Large intestine (tissue), 3 donors: ENCODE measurements at regions not wholly inside any gene's neighbourhood (a gene's known extent, or its start where the extent isn't known, plus 50 kb on each side); places are given as distances from the start of the nearest gene placed in this dataset.
"Not testable (repeated sequence)": the region's sequence is repeated elsewhere in the genome, so short reads cannot be mapped to it uniquely, and the experiment has no call there.

Source experiments
- DNase-seq, 2 donors: peaks; one replicate each; pipeline versions ENCODE4 v3.0.0 to v3.0.0-alpha.2; 2013
- H3K27ac ChIP-seq: one replicate; pipeline ENCODE4 v1.5.1; 2013; ENCODE audit warnings: low read length
- H3K27me3 ChIP-seq: 2 replicates; pipeline ENCODE4 v1.6.1; 2013; ENCODE audit warnings: low read length; ENCODE audit not compliant: control insufficient read depth, insufficient read depth
- H3K36me3 ChIP-seq: 2 replicates; pipeline ENCODE4 v1.6.1; 2013; ENCODE audit warnings: low read length; ENCODE audit not compliant: control insufficient read depth, insufficient read depth
- H3K4me1 ChIP-seq: one replicate; pipeline ENCODE4 v1.6.1; 2013; ENCODE audit warnings: low read length; ENCODE audit not compliant: control insufficient read depth, insufficient read depth
- H3K4me3 ChIP-seq: one replicate; pipeline ENCODE4 v1.5.1; 2013; ENCODE audit warnings: low read length
- H3K9me3 ChIP-seq: one replicate; pipeline ENCODE4 v1.6.1; 2013; ENCODE audit warnings: mild to moderate bottlenecking, low read depth, low read length, moderate library complexity; ENCODE audit not compliant: control insufficient read depth
- WGBS: methylation state at CpG from one replicate; pipeline ENCODE4 v1.1.5; 2013; ENCODE audit warnings: low lambda C conversion rate; ENCODE audit not compliant: insufficient coverage; 5-methylcytosine and 5-hydroxymethylcytosine counted together

DNA sequence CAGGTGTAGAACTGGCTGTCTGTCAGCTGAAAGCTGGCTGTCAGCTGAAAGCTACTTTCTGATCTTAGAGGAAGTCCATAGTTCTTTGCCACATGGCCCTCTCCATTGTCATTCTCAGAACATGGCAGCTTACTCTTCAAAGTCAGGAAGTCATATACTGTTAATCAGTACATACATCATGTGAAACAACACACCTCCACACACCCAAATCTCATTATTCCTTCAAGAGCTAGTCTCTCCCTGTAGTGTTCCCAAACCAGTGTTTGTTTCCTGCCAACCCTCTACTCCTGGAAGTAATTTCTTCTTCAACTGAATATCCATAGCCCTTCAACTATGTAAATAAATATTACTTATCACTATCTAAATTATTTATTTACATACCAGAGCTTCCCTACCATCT, 58.9 kb downstream of the OR5AK2 start:
- Histone ChIP-seq H3K4me3 (no peak overlapping the region), H3K27me3 (no peaks in the 10 kb centered on the region), H3K9me3 (no peaks in the 10 kb centered on the region), H3K4me1 (no peaks in the 10 kb centered on the region), H3K36me3 (no peaks in the 10 kb centered on the region), H3K27ac (no peak overlapping the region)
- DNase-seq, result peak in 1 of 2 donors; percentile 4

DNA sequence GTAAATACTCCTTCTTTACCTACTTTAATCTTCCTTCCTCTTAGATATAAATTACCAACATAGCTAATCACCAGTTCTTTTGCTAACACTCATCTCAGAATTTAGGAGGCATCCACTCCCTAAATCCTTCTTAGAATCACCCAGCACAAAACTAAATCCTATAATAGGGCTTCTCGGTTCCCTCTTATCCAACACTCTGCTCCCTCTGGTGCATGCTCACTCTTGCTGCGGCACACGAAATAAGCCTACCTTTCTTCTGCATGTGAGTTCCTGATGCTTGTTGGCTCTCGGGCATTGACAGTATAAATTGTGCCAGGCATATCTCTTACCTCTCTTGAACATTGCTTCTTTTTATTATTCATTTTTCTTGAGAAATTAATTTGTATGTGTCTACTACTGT, 61.0 kb downstream of the OR5AK2 start:
- no peaks in the 10 kb centered on the region for H3K27me3 ChIP-seq
- H3K36me3 ChIP-seq, result no peaks in the 10 kb centered on the region
- no peak overlapping the region for H3K4me3 ChIP-seq
- no peaks in the 10 kb centered on the region for H3K9me3 ChIP-seq
- H3K4me1 ChIP-seq, result no peaks in the 10 kb centered on the region
- no peak for DNase-seq
- no peak overlapping the region for H3K27ac ChIP-seq
- WGBS, result no CpG with 5 or more reads among the region's 4 CpGs

DNA sequence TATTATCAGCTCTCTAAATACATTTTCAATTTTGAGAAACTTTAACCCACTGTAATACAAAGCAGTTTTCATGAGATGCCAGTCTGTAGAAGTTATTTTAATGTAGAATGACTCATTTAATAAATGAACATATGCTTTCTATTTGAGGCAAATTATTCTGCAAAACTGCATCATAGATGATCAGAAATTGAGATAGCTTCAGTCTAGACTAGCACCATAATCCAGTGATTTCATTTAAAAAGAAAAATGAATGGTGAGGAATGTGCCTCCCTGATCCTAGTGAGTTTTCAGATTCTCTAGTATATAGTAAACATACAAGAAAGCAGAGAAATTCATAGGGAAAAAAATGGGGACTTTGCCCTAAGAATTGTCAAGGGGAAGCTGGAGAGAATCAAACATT, 66.1 kb downstream of the OR5AK2 start:
- Histone ChIP-seq H3K36me3 (no peaks in the 10 kb centered on the region), H3K4me3 (no peak overlapping the region), H3K9me3 (no peaks in the 10 kb centered on the region), H3K27me3 (no peaks in the 10 kb centered on the region), H3K4me1 (no peaks in the 10 kb centered on the region), H3K27ac (no peak overlapping the region)
- no peak for DNase-seq

DNA sequence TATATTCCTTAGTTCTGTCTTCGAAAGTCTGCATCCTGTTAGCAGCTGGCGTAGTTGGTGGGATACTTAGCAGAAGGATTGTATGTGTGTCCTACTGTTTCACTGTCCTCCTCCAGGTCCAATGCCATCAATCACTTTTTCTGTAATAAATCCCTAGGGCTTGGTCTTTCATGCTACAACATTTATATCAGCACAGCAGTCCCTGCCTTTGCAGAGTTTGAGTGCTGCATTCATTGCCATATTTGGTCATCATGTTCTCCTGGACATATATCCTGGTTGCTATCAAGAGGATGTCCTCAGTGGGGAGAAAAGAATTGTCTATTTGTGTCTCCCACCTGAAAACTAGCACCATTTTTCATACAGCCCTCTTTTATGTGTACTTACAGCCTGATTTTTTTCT, 67.0 kb downstream of the OR5AK2 start:
- no CpG with 5 or more reads among the region's 2 CpGs for WGBS
- no peak for DNase-seq

DNA sequence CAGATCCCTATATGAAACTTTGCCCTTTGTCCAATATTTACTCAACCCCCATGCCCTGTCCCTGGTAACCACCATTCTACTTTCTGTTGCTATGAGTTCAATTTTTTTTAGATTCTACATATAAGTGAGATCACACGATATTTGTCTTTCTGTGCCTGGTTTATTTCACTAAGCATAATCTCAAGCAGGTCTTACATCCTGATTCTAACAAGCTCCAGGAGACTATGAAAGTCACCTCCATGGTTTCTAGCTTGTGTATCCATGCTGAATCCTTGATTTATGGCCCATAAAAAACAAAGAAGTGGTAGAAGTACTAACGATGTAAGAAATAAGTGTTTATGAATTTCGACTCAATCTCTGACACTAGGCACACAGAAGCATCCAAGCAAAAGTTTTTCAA, 68.0 kb downstream of the OR5AK2 start:
- Histone ChIP-seq H3K27me3 (no peaks in the 10 kb centered on the region), H3K36me3 (no peaks in the 10 kb centered on the region), H3K4me3 (no peak overlapping the region), H3K27ac (no peak overlapping the region), H3K4me1 (no peaks in the 10 kb centered on the region), H3K9me3 (no peaks in the 10 kb centered on the region)
- no peak for DNase-seq
- WGBS, result no CpG with 5 or more reads among the region's 3 CpGs

More for the DNA sequence above, 67.0 kb downstream of the OR5AK2 start:
- no peak overlapping the region for H3K4me3 ChIP-seq
- no peaks in the 10 kb centered on the region for H3K36me3 ChIP-seq
- H3K27me3 ChIP-seq, result no peaks in the 10 kb centered on the region
- H3K9me3 ChIP-seq, result no peaks in the 10 kb centered on the region
- H3K4me1 ChIP-seq, result no peaks in the 10 kb centered on the region
- no peak overlapping the region for H3K27ac ChIP-seq

DNA sequence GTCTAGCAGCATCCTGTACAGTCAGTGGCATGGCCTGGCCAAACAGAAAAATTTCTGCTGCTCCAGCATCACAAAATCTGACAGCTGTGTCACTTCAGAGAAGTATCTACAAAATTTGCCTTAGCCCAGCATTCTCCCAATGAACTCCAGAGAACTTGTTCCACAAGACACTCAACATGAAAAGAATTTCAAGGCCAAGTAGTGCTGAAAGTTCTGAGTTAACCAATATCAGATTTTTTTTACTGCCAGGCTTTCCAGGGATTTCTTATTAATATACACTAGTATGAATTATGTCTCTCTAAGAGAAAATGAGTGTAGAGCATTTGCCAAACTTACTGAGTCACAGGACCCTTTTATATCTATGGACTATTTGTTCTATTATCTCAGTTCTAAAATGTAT, 68.8 kb downstream of the OR5AK2 start:
- no peaks in the 10 kb centered on the region for H3K36me3 ChIP-seq
- H3K4me1 ChIP-seq, result no peaks in the 10 kb centered on the region
- H3K9me3 ChIP-seq, result no peaks in the 10 kb centered on the region
- no peak overlapping the region for H3K27ac ChIP-seq
- no peak for DNase-seq
- no peaks in the 10 kb centered on the region for H3K27me3 ChIP-seq
- no peak overlapping the region for H3K4me3 ChIP-seq

DNA sequence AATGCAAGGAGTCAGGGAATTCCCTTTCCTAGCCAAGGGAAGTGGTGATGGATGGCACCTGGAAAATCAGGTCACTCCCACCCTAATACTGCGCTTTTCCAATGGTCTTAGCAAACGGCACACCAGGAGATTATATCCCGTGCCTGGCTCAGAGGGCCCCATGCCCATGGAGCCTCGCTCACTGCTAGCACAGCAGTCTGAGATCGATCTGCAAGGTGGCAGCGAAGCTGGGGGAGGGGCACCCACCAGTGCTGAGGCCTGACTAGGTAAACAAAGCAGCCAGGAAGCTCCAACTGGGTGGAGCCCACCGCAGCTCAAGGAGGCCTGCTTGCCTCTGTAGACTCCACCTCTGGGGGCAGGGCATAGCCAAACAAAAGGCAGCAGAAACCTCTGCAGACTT, 74.2 kb downstream of the OR5AK2 start:
- DNase-seq, H3K27me3 ChIP-seq, H3K27ac ChIP-seq, H3K4me3 ChIP-seq, H3K4me1 ChIP-seq, H3K9me3 ChIP-seq, H3K36me3 ChIP-seq: not testable (repeated sequence)
- WGBS, result no CpG with 5 or more reads among the region's 7 CpGs

DNA sequence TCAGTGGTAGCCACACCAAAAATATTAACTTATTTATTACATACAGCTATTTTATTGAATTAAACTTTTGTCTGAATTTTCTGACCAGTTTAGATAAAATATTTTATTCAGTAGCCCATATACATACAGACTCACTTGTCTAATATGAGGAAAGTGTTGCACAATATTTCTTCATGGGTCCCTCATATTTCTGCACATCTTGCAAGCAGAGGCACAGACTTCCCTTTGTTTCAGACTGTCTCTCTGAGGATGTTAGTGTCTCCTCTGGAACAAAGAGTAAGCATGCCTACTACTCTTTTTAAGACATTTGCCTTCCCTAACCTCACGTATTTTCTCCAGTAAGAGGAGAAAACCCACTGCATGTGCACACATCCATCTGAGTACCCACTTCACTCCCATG, 81.2 kb downstream of the OR5AK2 start:
- no peak overlapping the region for H3K27ac ChIP-seq
- DNase-seq, result no peak
- no peaks in the 10 kb centered on the region for H3K36me3 ChIP-seq
- WGBS, result 80% methylated on average over 1 of the region's 1 CpG
- no peaks in the 10 kb centered on the region for H3K4me1 ChIP-seq
- no peaks in the 10 kb centered on the region for H3K27me3 ChIP-seq
- no peaks in the 10 kb centered on the region for H3K9me3 ChIP-seq
- no peak overlapping the region for H3K4me3 ChIP-seq

DNA sequence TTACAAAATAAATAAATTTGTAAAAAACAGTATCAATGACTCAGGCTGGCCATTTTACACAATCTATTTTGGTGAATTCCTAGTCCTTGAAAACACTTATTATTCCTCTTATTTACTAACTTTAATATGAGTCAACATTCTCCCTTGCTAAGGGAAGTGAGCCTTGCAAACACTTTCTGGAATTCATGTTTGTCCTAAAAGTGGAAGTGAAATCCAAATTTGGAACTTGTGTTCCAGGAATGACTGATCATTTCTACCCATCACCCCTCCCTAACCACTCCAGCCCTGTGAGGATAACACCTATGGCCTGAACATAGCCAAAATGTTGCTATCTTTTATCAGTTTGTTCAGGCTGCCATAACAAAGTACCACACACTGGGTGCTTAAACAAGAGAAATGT, 83.1 kb downstream of the OR5AK2 start:
- DNase-seq, result no peak
- Histone ChIP-seq H3K27me3 (no peaks in the 10 kb centered on the region), H3K4me3 (no peak overlapping the region), H3K27ac (no peak overlapping the region), H3K4me1 (no peaks in the 10 kb centered on the region), H3K9me3 (no peaks in the 10 kb centered on the region), H3K36me3 (no peaks in the 10 kb centered on the region)

DNA sequence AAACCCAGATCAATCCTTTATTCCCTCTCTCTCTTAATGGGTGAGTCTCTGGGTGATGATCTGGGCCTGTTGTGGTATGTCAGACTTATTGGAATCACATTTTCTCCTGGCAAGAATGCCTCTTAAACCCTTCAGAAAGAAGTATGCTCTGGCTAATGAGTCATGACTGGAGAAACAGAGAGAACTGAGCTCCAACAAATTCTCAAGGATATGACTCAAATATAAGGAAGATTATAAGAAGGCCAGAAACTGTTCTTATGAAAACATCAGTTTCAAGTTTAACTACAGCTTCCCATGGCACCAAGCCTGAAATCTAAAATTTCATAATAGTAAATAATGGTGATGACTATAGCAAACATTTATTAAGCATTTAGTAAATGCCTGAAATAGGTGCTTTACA, 83.9 kb downstream of the OR5AK2 start:
- H3K27ac ChIP-seq, result no peak overlapping the region
- no peaks in the 10 kb centered on the region for H3K4me1 ChIP-seq
- H3K4me3 ChIP-seq, result no peak overlapping the region
- H3K36me3 ChIP-seq, result no peaks in the 10 kb centered on the region
- H3K27me3 ChIP-seq, result no peaks in the 10 kb centered on the region
- H3K9me3 ChIP-seq, result no peaks in the 10 kb centered on the region
- peak in 1 of 2 donors; percentile 7 for DNase-seq

DNA sequence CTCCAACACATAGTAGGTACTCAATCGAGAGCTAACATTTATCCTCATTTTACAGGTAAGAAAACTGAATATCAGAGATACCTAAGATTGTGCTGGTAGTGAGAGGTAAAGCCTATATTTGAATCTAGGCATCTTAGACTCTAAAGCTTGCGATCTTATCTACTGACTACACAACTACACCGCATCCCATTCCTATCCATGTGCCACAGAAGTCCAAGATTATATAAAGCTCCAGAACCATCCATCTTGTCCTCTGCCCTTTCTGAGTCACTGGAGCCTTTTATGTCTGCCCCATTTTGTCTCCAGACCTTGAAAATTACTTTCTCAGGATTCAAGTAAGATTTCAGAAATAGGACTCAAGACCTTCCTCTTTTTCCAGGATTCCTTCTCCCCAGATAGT, 84.4 kb downstream of the OR5AK2 start:
- WGBS, result no CpG with 5 or more reads among the region's 3 CpGs
- no peak for DNase-seq
- H3K27me3 ChIP-seq, result no peaks in the 10 kb centered on the region
- no peaks in the 10 kb centered on the region for H3K4me1 ChIP-seq
- H3K27ac ChIP-seq, result no peak overlapping the region
- H3K36me3 ChIP-seq, result no peaks in the 10 kb centered on the region
- no peaks in the 10 kb centered on the region for H3K9me3 ChIP-seq
- H3K4me3 ChIP-seq, result no peak overlapping the region

DNA sequence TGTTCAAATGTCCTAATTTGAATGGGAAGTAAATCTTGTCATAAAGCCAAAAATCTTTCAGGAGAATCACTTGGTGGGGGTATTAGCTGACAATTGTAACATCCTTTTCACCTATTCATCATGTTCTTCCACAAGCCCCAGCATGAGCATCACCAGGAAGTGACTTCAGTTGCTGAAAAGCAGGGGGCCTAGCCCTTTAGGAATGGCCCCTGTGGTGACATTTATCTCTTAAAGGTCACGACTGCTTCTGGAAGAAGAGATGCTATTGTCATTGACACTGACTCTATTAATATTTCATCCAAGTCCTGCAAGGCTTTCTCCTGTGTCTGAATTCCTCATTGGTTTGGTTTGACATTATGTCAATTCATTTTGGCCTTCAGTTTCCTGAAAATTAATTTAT, 92.6 kb downstream of the OR5AK2 start:
- no peaks in the 10 kb centered on the region for H3K27me3 ChIP-seq
- no peak for DNase-seq
- H3K4me3 ChIP-seq, result no peak overlapping the region
- H3K27ac ChIP-seq, result no peak overlapping the region
- H3K9me3 ChIP-seq, result no peaks in the 10 kb centered on the region
- no peaks in the 10 kb centered on the region for H3K4me1 ChIP-seq
- no peaks in the 10 kb centered on the region for H3K36me3 ChIP-seq
- 80% methylated on average over 1 of the region's 1 CpG for WGBS
